Mucosa of gallbladder (tissue), 1 donor: ENCODE measurements at regions not wholly inside any gene's neighbourhood (a gene's known extent, or its start where the extent isn't known, plus 50 kb on each side); places are given as distances from the start of the nearest gene placed in this dataset.

Experiments
- DNase-seq: peaks from one replicate; pipeline ENCODE4 v3.0.0-alpha.2; 2020; ENCODE audit warnings: low spot score
- donor health status: DM: no; HTN: no; CAD: no.

GRCh38 chr4:115353370-115353769 lies 239.9 kb upstream of the NDST4 start:
- no peak for DNase-seq

- no peak for DNase-seq
Measured at GRCh38 chr4:115343171-115343570, 229.8 kb upstream of the NDST4 start.

GRCh38 chr4:115334736-115335411 lies 221.5 kb upstream of the NDST4 start:
- DNase-seq = no peak

- DNase-seq = no peak
Measured at GRCh38 chr4:115332078-115332477, 218.7 kb upstream of the NDST4 start.

- no peak for DNase-seq
Measured at GRCh38 chr4:115331241-115331640, 217.8 kb upstream of the NDST4 start.

GRCh38 chr4:115325836-115326235 lies 212.4 kb upstream of the NDST4 start:
- DNase-seq = no peak

- no peak for DNase-seq
Measured at GRCh38 chr4:115323106-115323707, 209.8 kb upstream of the NDST4 start.

GRCh38 chr4:115315182-115315581 lies 201.8 kb upstream of the NDST4 start:
- DNase-seq = no peak

- no peak for DNase-seq
Measured at GRCh38 chr4:115310641-115311040, 197.2 kb upstream of the NDST4 start.

GRCh38 chr4:115294717-115295116 lies 181.3 kb upstream of the NDST4 start:
- no peak for DNase-seq

- DNase-seq = no peak
Measured at GRCh38 chr4:115293093-115293462, 179.7 kb upstream of the NDST4 start.

GRCh38 chr4:115292320-115293092 lies 179.1 kb upstream of the NDST4 start:
- no peak for DNase-seq

GRCh38 chr4:115287426-115287825 lies 174.0 kb upstream of the NDST4 start:
- DNase-seq = no peak

- DNase-seq = no peak
Measured at GRCh38 chr4:115279330-115279729, 165.9 kb upstream of the NDST4 start.

- no peak for DNase-seq
Measured at GRCh38 chr4:115278830-115279229, 165.4 kb upstream of the NDST4 start.

GRCh38 chr4:115275615-115276014 lies 162.2 kb upstream of the NDST4 start:
- DNase-seq = no peak

- DNase-seq = no peak
Measured at GRCh38 chr4:115274545-115274944, 161.1 kb upstream of the NDST4 start.

- no peak for DNase-seq
Measured at GRCh38 chr4:115272594-115272993, 159.2 kb upstream of the NDST4 start.

GRCh38 chr4:115272185-115272584 lies 158.8 kb upstream of the NDST4 start:
- no peak for DNase-seq

GRCh38 chr4:115260195-115260594 lies 146.8 kb upstream of the NDST4 start:
- DNase-seq = no peak

- DNase-seq = no peak
Measured at GRCh38 chr4:115259642-115260041, 146.2 kb upstream of the NDST4 start.

GRCh38 chr4:115249808-115250207 lies 136.4 kb upstream of the NDST4 start:
- DNase-seq = no peak
